PC-3 (cell line): ENCODE measurements at regions not wholly inside any gene's neighbourhood (a gene's known extent, or its start where the extent isn't known, plus 50 kb on each side); places are given as distances from the start of the nearest gene placed in this dataset.

ENCODE experiments used
- ATAC-seq: fragments of 200-7000 bp; cut with Tn5 transposase; 2 replicates; pipeline ENCODE4 v1.9.1; 2020; ENCODE audit warnings: mild to moderate bottlenecking, moderate library complexity
- BruUV-seq: library from RNA; stranded (reverse); fragments of 400-500 nt; replicated peaks from 2 replicates; lab custom pipeline; 2021; lab: Mats Ljungman, UMichigan
- CTCF ChIA-PET: fragments of 300-600 bp; sonication (Branson Sonifier 250); formaldehyde crosslinking; loops from one replicate; lab custom pipeline; 2022; ENCODE audit warnings: antibody characterized with exemption; lab: Charles Lee
- POLR2A ChIA-PET: fragments of 300-600 bp; sonication (Branson Sonifier 250); formaldehyde crosslinking; loops from one replicate; lab custom pipeline; 2022; ENCODE audit warnings: antibody characterized with exemption; ENCODE audit not compliant: unreplicated experiment; lab: Charles Lee
- DNase-seq: peaks from one replicate; pipeline ENCODE4 v3.0.0-alpha.2; 2015
- H2AFZ ChIP-seq: fragments of 300-600 bp; sonication (generic); 2 replicates; pipeline ENCODE4 v1.6.0; 2016; ENCODE audit warnings: antibody characterized with exemption, low read length
- H3F3A ChIP-seq: fragments of 300-600 bp; sonication (generic); one replicate; pipeline ENCODE4 v1.6.0; 2017; ENCODE audit warnings: antibody characterized with exemption, low read length, control low read depth, mild to moderate bottlenecking; ENCODE audit not compliant: unreplicated experiment
- H3K27ac ChIP-seq: fragments of 300-600 bp; sonication (generic); 2 replicates; pipeline ENCODE4 v1.5.1; 2016; ENCODE audit warnings: mild to moderate bottlenecking, low read length
- H3K27me3 ChIP-seq: fragments of 300-600 bp; sonication (generic); 2 replicates; pipeline ENCODE4 v1.6.1; 2016; ENCODE audit warnings: low read length, mixed read lengths
- H3K36me3 ChIP-seq: fragments of 300-600 bp; sonication (generic); 2 replicates; pipeline ENCODE4 v1.6.1; 2016; ENCODE audit warnings: low read depth, mixed run types, low read length, mixed read lengths
- H3K4me1 ChIP-seq: fragments of 300-600 bp; sonication (generic); 2 replicates; pipeline ENCODE4 v1.5.1; 2016; ENCODE audit warnings: low read length; ENCODE audit not compliant: insufficient read depth
- H3K4me2 ChIP-seq: fragments of 300-600 bp; sonication (generic); 2 replicates; pipeline ENCODE4 v1.6.0; 2016; ENCODE audit warnings: low read length
- H3K4me3 ChIP-seq: fragments of 300-600 bp; sonication (generic); 2 replicates; pipeline ENCODE4 v1.5.1; 2016; ENCODE audit warnings: mild to moderate bottlenecking, low read length, mixed read lengths
- H3K79me2 ChIP-seq: fragments of 300-600 bp; sonication (generic); 2 replicates; pipeline ENCODE4 v1.6.1; 2017; ENCODE audit warnings: low read length, mixed read lengths
- H3K9ac ChIP-seq: fragments of 300-600 bp; sonication (generic); 2 replicates; pipeline ENCODE4 v1.6.0; 2016; ENCODE audit warnings: mild to moderate bottlenecking, low read length
- H3K9me2 ChIP-seq: fragments of 300-600 bp; sonication (generic); replicated peaks from 2 replicates; pipeline ENCODE4 v1.6.1; 2016; ENCODE audit warnings: mixed run types, low read length, mixed read lengths
- H3K9me3 ChIP-seq: fragments of 300-600 bp; sonication (generic); 2 replicates; pipeline ENCODE4 v1.6.1; 2016; ENCODE audit warnings: low read length, mixed read lengths
- H4K20me1 ChIP-seq: fragments of 300-600 bp; sonication (generic); 2 replicates; pipeline ENCODE4 v1.6.1; 2016; ENCODE audit warnings: low read length, mixed read lengths
- CTCF ChIP-seq: fragments of 300-600 bp; sonication (generic); conservative IDR thresholded peaks from 2 replicates; pipeline ENCODE4 v1.5.1; 2017; ENCODE audit warnings: antibody characterized with exemption, low read depth, mild to moderate bottlenecking, low read length
- EZH2 ChIP-seq: fragments of 300-600 bp; sonication (generic); IDR thresholded peaks from one replicate; pipeline ENCODE4 v1.6.1; 2017; ENCODE audit warnings: antibody characterized with exemption, mild to moderate bottlenecking, low read length; ENCODE audit not compliant: unreplicated experiment
- EZH2phosphoT487 ChIP-seq: fragments of 300-600 bp; sonication (generic); IDR thresholded peaks from 2 replicates; pipeline ENCODE4 v1.6.1; 2018; ENCODE audit warnings: mild to moderate bottlenecking, antibody characterized with exemption, low read length, borderline replicate concordance
- intact Hi-C: fragments of 100-400 bp; cut with micrococcal nuclease; formaldehyde crosslinking; loops from 2 replicates; pipeline ENCODE4 v1.9.0; 2023

DNA sequence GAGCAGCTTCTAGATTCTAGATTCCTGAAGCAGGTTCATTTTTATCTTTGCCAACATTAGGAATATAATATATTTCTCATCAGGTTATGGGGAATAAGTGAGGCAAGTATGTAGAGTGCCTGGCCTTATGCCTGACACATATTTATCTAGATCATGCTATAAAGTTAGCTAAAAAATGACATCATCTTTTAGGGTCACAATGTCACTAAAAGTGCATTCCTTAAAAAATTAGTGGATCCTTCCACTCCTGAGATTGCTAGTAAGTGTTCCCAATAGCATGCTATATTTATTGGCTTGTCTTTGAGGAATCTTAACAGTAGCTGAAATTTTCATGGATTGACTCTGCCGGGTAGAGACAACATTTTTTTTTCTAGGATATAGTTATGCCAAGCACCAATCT, 305.9 kb upstream of the TMCO5A start:
- no peaks in the 10 kb centered on the region for H3K79me2 ChIP-seq
- H3K9ac ChIP-seq: no peak overlapping the region
- H3K4me1 ChIP-seq: no peaks in the 10 kb centered on the region
- no peak overlapping the region for H3K4me3 ChIP-seq
- ChIA-PET CTCF (no interaction called here), POLR2A (no interaction called here)
- H2AFZ ChIP-seq: no peak overlapping the region
- H3K9me2 ChIP-seq: no peaks in the 10 kb centered on the region
- BruUV-seq: no TSS peak
- H3K27me3 ChIP-seq: peaks cover 59% of the 10 kb centered on the region
- ATAC-seq (no peak), DNase-seq (no peak)
- no peaks in the 10 kb centered on the region for H4K20me1 ChIP-seq
- no peak for TF ChIP-seq CTCF
- no peak for TF ChIP-seq EZH2phosphoT487
- TF ChIP-seq EZH2: no peak
- H3F3A ChIP-seq: no peaks in the 10 kb centered on the region
- H3K36me3 ChIP-seq: no peaks in the 10 kb centered on the region
- no peak overlapping the region for H3K4me2 ChIP-seq
- no peak overlapping the region for H3K27ac ChIP-seq
- intact Hi-C loops: no loop called here
- H3K9me3 ChIP-seq: no peaks in the 10 kb centered on the region

- POLR2A ChIA-PET: no interaction called here
- BruUV-seq: no TSS peak
These were observed 297.7 kb upstream of the TMCO5A start for GRCh38 chr15:37636736-37637135.

More at GRCh38 chr15:37636736-37637135, 297.7 kb upstream of the TMCO5A start:
- intact Hi-C loops: no loop called here
- CTCF ChIA-PET: no interaction called here
- Histone ChIP-seq H2AFZ (no peak overlapping the region), H3K27me3 (peaks cover 53% of the 10 kb centered on the region), H3K9ac (no peak overlapping the region), H3K27ac (no peak overlapping the region), H3K9me2 (no peaks in the 10 kb centered on the region), H3K4me1 (no peaks in the 10 kb centered on the region), H3K36me3 (no peaks in the 10 kb centered on the region), H3K4me3 (no peak overlapping the region), H3K9me3 (no peaks in the 10 kb centered on the region), H3K79me2 (no peaks in the 10 kb centered on the region), H4K20me1 (no peaks in the 10 kb centered on the region), H3K4me2 (no peak overlapping the region), H3F3A (no peaks in the 10 kb centered on the region)
- ATAC-seq (no peak), DNase-seq (no peak)
- TF ChIP-seq EZH2phosphoT487 (no peak), CTCF (no peak), EZH2 (no peak)
